ENCODE measurements at regions not wholly inside any gene's neighbourhood (a gene's known extent, or its start where the extent isn't known, plus 50 kb on each side); places are given as distances from the start of the nearest gene placed in this dataset.

GRCh38 chr10:2616215-2616614 lies 451.1 kb upstream of the PFKP start:
- TF ChIP-seq TAF1 (IDR thresholded peaks at IDR 0.05; ENCODE audit: borderline replicate concordance, low read depth, low read length) (no peak), POLR2A (IDR thresholded peaks at IDR 0.05; ENCODE audit: low read depth, low read length) (no peak)

Data from GM12892 (cell line).